ENCODE measurements at regions not wholly inside any gene's neighbourhood (a gene's known extent, or its start where the extent isn't known, plus 50 kb on each side); places are given as distances from the start of the nearest gene placed in this dataset.

- TF ChIP-seq, protein P1, sequence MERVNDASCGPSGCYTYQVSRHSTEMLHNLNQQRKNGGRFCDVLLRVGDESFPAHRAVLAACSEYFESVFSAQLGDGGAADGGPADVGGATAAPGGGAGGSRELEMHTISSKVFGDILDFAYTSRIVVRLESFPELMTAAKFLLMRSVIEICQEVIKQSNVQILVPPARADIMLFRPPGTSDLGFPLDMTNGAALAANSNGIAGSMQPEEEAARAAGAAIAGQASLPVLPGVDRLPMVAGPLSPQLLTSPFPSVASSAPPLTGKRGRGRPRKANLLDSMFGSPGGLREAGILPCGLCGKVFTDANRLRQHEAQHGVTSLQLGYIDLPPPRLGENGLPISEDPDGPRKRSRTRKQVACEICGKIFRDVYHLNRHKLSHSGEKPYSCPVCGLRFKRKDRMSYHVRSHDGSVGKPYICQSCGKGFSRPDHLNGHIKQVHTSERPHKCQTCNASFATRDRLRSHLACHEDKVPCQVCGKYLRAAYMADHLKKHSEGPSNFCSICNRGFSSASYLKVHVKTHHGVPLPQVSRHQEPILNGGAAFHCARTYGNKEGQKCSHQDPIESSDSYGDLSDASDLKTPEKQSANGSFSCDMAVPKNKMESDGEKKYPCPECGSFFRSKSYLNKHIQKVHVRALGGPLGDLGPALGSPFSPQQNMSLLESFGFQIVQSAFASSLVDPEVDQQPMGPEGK (CRISPR knock-in tag; IDR thresholded peaks at IDR 0.05; ENCODE audit: borderline replicate concordance): no peak
- TF ChIP-seq RARB (CRISPR knock-in tag; IDR thresholded peaks at IDR 0.05) (no peak), ZFP30 (CRISPR knock-in tag; IDR thresholded peaks at IDR 0.05) (no peak)
These were observed 920.9 kb downstream of the RPS29 start for GRCh38 chr14:48665077-48665784.

All from SK-N-SH treated with all-trans-retinoic acid at 6 μM for 48 hours (cell line).